ENCODE measurements at regions not wholly inside any gene's neighbourhood (a gene's known extent, or its start where the extent isn't known, plus 50 kb on each side); places are given as distances from the start of the nearest gene placed in this dataset.

- DNase-seq = no peak
Measured at GRCh38 chr9:129245276-129245675, 67.2 kb upstream of the IER5L start.

- no peak for DNase-seq
Measured at GRCh38 chr9:129242971-129243561, 65.0 kb upstream of the IER5L start.

GRCh38 chr9:129242191-129242941 lies 64.3 kb upstream of the IER5L start:
- DNase-seq = no peak

- DNase-seq = no peak
Measured at GRCh38 chr9:129241725-129242124, 63.7 kb upstream of the IER5L start.

- DNase-seq = no peak
Measured at GRCh38 chr9:129240581-129241211, 62.6 kb upstream of the IER5L start.

GRCh38 chr9:129239946-129240490 lies 62.0 kb upstream of the IER5L start:
- DNase-seq = no peak

- DNase-seq = no peak
Measured at GRCh38 chr9:129237803-129238202, 59.7 kb upstream of the IER5L start.

- DNase-seq = no peak
Measured at GRCh38 chr9:129237164-129237611, 59.1 kb upstream of the IER5L start.

GRCh38 chr9:129236441-129237145 lies 58.5 kb upstream of the IER5L start:
- no peak for DNase-seq

GRCh38 chr9:129235931-129236331 lies 57.9 kb upstream of the IER5L start:
- DNase-seq = no peak

GRCh38 chr9:129235041-129235930 lies 57.2 kb upstream of the IER5L start:
- no peak for DNase-seq

GRCh38 chr9:129234491-129234890 lies 56.4 kb upstream of the IER5L start:
- DNase-seq = no peak

GRCh38 chr9:129232839-129233591 lies 55.0 kb upstream of the IER5L start:
- DNase-seq = no peak

GRCh38 chr9:129231759-129232158 lies 53.7 kb upstream of the IER5L start:
- no peak for DNase-seq

- no peak for DNase-seq
Measured at GRCh38 chr9:129231022-129231739, 53.1 kb upstream of the IER5L start.

- DNase-seq = no peak
Measured at GRCh38 chr9:129230302-129230701, 52.2 kb upstream of the IER5L start.
